DMS 273 treated with DMSO at 0.1 percent for 48 hours (cell line): ENCODE measurements at regions not wholly inside any gene's neighbourhood (a gene's known extent, or its start where the extent isn't known, plus 50 kb on each side); places are given as distances from the start of the nearest gene placed in this dataset.

Source experiments
- DNase-seq: peaks from one replicate; lab custom pipeline; 2025; lab: John Stamatoyannopoulos, UW

- peak; percentile 52 for DNase-seq
Observed at GRCh38 chr2:128578406-128579390, 260.0 kb upstream of the HS6ST1 start.

GRCh38 chr2:128579825-128580224 lies 261.2 kb upstream of the HS6ST1 start:
- no peak for DNase-seq

GRCh38 chr2:128580988-128581848 lies 262.6 kb upstream of the HS6ST1 start:
- no peak for DNase-seq

GRCh38 chr2:128581849-128582244 lies 263.2 kb upstream of the HS6ST1 start:
- no peak for DNase-seq

- no peak for DNase-seq
Observed at GRCh38 chr2:128584296-128584890, 265.7 kb upstream of the HS6ST1 start.

- no peak for DNase-seq
Observed at GRCh38 chr2:128585706-128586105, 267.0 kb upstream of the HS6ST1 start.

- DNase-seq = no peak
Observed at GRCh38 chr2:128589681-128590080, 271.0 kb upstream of the HS6ST1 start.

- DNase-seq = no peak
Observed at GRCh38 chr2:128590309-128591021, 271.8 kb upstream of the HS6ST1 start.

GRCh38 chr2:128591022-128591860 lies 272.6 kb upstream of the HS6ST1 start:
- no peak for DNase-seq

- DNase-seq = no peak
Observed at GRCh38 chr2:128591861-128592822, 273.5 kb upstream of the HS6ST1 start.

GRCh38 chr2:128593518-128593878 lies 274.8 kb upstream of the HS6ST1 start:
- DNase-seq = no peak

- DNase-seq = no peak
Observed at GRCh38 chr2:128593879-128594650, 275.4 kb upstream of the HS6ST1 start.

- no peak for DNase-seq
Observed at GRCh38 chr2:128594651-128594910, 275.9 kb upstream of the HS6ST1 start.

- no peak for DNase-seq
Observed at GRCh38 chr2:128594953-128595677, 276.4 kb upstream of the HS6ST1 start.

GRCh38 chr2:128595763-128596395 lies 277.2 kb upstream of the HS6ST1 start:
- no peak for DNase-seq

- DNase-seq = no peak
Observed at GRCh38 chr2:128596396-128597120, 277.9 kb upstream of the HS6ST1 start.

- no peak for DNase-seq
Observed at GRCh38 chr2:128597121-128597762, 278.6 kb upstream of the HS6ST1 start.
